Caki2 (cell line): ENCODE measurements at regions not wholly inside any gene's neighbourhood (a gene's known extent, or its start where the extent isn't known, plus 50 kb on each side); places are given as distances from the start of the nearest gene placed in this dataset.
"Not testable (repeated sequence)": the region's sequence is repeated elsewhere in the genome, so short reads cannot be mapped to it uniquely, and the experiment has no call there.

ENCODE experiments used
- DNase-seq: peaks from one replicate; pipeline ENCODE4 v3.0.0-alpha.2; 2015; ENCODE audit warnings: low read depth
- in situ Hi-C: cut with HindIII; loops from 2 replicates; pipeline ENCODE4 v1.10.0; 2016; ENCODE audit warnings: low sequenced_read_pairs, low pct_unique_long_range_greater_than_20kb, mixed read lengths

DNA sequence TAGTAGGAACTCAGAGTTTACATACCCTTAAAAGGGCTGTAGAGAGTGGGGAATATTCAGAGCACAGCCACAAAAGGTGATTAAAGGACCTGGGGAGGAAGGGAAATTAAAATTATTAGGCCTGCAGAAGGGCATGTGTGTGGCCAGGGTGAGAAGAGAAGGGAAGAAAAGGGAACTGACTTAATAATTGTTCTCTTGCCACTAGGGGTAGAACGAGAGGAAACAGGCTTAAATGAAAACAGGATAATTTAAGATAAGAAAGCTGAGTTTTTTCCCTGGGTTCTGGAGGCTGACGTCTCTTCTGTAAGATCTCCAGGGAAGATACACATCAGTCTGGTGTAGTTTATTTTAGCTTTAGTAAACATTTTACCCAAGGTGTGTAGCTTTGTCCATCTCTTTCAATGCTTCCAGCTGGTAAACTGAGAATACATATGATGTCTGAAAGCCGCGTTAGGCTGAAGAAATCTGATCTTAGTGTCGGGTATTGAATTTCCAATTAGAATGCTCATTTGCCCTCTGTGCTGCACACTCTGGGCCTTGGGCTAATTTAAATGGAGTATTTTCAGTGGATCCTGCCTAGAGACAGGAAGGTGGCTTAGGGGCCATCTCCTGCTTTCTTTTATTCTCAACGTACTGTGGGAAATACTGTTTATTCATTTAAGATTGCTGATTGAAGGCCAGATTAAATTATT, 416.8 kb downstream of the TMEM38B start:
- in situ Hi-C loops = no loop called here
- no peak for DNase-seq

DNA sequence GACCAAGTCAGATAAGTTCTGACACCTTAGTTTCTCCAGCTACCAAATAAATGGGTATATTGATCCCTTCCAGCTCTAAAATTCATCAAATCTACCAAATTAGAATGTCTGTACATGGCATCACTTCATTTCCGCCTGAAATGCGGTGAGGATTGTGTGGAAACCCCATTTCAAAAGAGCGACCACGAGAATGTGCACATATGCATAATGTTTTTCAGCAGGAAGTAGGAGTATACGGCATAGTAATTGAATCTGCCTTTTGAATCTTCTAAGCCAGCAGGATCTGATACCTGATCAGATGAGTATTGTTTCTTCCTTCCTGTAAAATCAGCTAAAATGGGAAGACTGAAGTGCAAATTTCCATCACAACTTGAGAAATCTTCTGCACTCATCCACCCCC, 418.6 kb downstream of the TMEM38B start:
- DNase-seq = no peak
- in situ Hi-C loops = no loop called here

- in situ Hi-C loops = no loop called here
- no peak for DNase-seq
Measured at GRCh38 chr9:106119176-106119575, 424.8 kb downstream of the TMEM38B start.

DNA sequence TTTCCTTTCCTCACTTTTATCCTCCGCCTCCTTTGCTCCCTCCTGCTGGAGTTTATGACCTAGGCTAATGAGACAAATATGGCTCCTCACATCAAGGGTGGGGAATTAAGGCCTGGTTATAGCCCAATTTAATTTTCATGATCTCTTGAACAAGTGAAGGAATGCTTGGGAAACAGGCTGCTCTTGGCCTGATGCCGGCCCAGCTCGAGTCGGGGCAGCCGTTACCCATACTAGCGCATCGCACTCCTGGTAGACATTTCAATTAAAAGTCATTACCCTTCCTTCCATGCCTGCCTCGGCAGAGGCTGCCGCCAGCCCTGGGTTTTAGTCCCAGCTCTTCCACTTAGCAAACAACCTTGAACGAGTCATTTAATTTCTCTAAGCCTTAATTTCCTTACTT, 425.7 kb downstream of the TMEM38B start:
- DNase-seq = no peak
- in situ Hi-C loops = no loop called here

DNA sequence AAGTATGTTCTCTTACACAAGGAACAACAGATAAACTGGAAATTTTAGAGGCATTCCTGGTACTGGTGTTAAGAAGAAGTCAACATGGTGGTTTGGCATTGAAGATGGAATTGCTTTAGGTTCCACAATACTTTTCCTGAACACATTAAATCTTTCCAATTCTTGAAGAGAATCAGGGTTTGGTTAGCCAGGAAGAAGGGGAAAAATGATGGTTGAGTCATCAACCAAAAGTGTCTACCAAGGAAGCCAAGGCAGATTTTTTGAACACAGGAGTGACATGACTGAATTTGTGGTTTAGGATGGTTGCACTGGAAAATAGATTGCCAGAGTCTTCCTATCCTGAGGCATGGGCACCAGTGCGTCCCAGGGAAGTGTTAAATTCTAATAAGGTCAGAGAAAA, 433.4 kb downstream of the TMEM38B start:
- DNase-seq = no peak
- in situ Hi-C loops = no loop called here

- in situ Hi-C loops = no loop called here
Measured at GRCh38 chr9:106130374-106130773, 436.0 kb downstream of the TMEM38B start.

GRCh38 chr9:106143781-106144180, 449.4 kb downstream of the TMEM38B start:
- in situ Hi-C loops = no loop called here
- DNase-seq = no peak

More at GRCh38 chr9:106130374-106130773, 436.0 kb downstream of the TMEM38B start:
- DNase-seq = no peak

DNA sequence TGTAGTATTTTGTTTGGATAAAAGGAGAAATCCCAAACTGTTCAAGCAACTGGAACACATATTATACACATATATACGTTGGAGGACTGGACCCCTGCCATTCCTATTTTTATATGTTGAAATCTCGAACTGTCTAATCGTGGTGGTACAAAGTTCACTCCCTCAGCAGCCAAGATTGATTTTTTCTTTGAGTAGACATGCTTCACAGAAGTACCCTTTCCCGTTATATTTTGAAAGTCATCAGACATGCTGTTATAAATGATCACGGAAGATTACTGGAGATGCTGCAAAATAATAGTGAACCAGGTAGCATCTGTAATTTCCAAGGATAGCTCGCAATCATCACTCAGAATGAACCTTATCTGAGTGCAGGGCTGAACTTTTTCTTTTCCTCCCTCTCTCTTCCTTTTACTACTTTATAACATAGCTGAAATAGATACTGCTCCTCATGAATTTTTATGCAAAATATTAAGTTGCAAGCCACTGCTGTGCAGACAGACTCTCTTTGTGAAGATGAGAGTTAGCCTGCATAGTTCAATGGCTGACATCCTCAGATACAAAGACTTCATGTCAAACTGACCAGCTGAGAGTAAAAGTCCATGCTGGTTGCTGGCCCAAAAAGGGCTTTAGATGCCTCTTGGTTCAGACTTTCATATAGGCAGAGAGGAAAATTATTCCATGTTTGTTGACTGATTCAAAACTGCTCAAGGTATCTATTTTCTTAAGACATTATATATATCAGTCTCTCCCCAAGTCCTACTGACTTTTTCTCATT, 451.9 kb downstream of the TMEM38B start:
- no peak for DNase-seq
- in situ Hi-C loops = no loop called here

- in situ Hi-C loops = no loop called here
- DNase-seq = no peak
Measured at GRCh38 chr9:106146886-106147285, 452.5 kb downstream of the TMEM38B start.

DNA sequence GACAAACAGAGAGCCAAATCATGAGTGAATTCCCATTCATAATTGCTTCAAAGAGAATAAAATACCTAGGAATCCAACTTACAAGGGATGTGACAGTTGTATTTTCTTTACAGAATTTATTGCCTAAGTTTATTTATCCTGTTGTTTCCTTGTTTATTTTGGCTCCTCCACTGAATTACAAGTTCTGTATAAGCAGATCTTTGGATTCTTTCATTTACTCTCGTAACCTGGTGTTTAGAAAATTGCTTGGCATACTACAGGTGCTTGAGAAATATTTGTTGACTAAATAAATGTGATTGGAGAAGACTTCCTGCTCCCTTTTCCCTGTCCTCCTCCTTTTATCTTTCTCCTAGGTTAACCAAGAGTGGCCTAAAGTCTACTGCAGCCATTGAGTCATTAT, 455.6 kb downstream of the TMEM38B start:
- in situ Hi-C loops = no loop called here
- DNase-seq = no peak

DNA sequence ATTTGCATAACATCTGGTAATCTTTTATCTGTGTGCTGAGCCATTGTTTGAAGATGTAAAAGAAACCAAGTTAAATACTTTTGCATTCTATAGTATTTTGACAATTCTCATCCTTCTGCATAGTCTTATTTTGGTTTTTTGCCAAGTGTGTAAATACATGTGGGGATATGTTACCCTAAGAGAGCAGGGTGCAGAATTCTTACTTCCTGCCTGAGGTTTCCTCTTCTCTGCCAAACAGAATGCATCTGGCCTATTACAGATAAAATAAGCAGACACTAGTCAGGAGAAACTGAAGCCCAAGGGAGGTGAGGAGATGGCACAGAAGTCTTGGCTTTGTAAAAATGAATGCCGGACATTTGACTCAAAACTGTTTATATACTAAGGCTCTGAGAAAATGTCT, 462.1 kb downstream of the TMEM38B start:
- DNase-seq = no peak
- in situ Hi-C loops = no loop called here

GRCh38 chr9:106172265-106172664, 477.9 kb downstream of the TMEM38B start:
- in situ Hi-C loops = no loop called here
- DNase-seq = no peak

- no peak for DNase-seq
- in situ Hi-C loops = no loop called here
Measured at GRCh38 chr9:106174346-106174745, 480.0 kb downstream of the TMEM38B start.

DNA sequence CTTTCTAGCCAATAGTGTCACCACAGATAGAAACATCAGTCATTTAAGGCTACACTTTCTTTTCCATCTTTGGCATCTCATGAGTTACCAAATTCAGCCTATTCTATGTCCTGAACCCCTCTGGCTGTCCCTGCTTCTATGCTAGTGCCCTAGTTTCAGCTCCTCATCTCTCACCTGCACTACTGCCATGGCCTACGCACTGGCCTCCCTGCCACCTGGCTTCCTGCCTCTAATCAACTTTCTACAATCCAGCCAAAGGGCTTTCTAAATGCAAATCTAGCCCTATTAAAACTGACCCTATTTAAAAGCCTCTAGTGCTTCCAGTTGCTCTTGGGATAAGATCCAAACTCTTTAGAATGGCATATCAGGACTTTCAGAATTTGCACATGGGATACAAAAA, 482.9 kb downstream of the TMEM38B start:
- DNase-seq = no peak
- in situ Hi-C loops = no loop called here

DNA sequence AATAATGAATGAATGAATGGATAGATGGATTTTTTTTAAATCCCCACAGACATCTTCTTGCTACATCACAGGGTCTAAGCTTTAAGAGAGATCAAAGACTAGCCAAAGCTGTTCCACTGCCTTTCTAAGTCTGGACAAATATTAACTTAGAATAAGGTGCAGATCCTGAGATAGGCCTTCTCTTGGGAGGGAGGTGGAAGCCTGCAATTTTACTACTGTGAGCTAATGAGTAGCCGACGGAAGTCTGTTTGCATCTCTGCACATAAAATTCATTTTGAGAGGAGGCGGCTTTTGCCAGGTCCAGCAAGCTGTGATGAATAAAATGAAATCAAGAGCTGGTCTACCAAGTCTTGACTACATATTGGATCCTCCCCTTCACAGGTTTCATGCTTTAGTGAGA, 484.9 kb downstream of the TMEM38B start:
- DNase-seq = no peak
- in situ Hi-C loops = no loop called here

DNA sequence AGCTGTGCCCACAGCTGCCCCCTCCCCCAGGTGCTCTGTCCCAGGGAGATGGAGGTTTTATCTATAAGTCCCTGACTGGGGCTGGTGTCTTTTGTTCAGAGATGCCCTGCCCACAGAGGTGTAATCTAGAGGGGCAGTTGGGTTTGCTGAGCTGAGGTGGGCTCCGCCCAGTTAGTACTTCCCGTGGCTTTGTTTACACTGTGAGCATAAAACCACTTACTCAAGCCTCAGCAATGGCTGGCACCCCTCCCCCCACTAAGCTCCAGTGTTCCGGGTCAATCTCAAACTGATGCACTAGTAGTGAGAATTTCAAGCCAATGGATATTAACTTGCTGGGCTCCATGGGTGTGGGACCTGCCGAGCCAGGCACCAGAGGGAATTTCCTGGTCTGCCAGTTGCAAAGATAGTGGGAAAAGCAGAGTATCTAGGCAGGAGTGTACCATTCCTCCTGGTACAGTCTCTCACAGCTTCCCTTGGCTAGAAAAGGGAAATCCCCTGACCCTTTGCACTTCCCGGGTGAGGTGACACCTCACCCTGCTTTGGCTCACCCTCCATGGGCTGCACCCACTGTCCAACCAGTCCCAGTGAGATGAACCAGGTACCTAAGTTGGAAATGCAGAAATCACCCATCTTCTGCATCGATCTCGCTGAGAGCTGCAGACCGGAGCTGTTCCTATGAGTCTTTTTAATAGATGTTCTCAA, 509.6 kb downstream of the TMEM38B start:
- in situ Hi-C loops, DNase-seq: not testable (repeated sequence)

DNA sequence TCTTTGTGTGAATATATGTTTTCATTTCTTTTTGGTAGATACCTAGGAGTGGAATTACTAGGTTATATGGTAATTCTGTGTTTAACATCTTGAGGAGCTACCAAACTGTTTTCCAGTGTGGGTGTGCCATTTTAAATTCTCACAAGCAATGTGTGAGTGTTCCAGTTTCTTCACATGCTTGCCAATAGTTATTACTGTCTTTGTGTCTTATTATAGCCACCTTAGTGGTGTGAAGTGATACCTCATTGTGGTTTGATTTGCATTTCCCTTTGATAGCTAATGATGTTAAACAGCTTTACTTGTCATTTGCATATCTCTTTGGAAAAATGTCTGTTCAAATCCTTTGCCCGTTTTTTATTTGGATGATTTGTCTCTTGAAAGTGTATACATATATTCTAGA, 513.0 kb downstream of the TMEM38B start:
- in situ Hi-C loops = no loop called here
- no peak for DNase-seq

DNA sequence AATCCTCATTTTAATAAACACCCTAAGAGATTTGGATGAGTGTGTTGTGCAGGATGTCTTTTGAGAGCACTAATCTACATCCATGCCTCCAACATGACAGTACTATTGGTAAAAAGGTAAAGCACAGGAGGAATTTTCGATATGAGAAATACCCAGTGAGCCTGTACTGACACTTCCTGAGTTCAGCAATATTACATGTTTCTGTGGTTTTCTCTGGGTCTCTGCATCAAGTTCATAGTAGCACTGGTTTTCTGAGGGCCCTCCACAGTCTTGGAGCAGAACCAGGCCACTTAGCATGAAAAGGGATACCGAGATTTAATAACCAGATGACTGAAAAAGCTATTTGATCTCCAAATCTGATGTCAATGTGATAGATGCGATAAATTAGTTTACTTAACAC, 524.1 kb downstream of the TMEM38B start:
- in situ Hi-C loops = no loop called here
- DNase-seq = no peak

- in situ Hi-C loops = no loop called here
- DNase-seq = no peak
Measured at GRCh38 chr9:106218854-106219253, 524.5 kb downstream of the TMEM38B start.
